ENCODE measurements at regions not wholly inside any gene's neighbourhood (a gene's known extent, or its start where the extent isn't known, plus 50 kb on each side); places are given as distances from the start of the nearest gene placed in this dataset.

DNA sequence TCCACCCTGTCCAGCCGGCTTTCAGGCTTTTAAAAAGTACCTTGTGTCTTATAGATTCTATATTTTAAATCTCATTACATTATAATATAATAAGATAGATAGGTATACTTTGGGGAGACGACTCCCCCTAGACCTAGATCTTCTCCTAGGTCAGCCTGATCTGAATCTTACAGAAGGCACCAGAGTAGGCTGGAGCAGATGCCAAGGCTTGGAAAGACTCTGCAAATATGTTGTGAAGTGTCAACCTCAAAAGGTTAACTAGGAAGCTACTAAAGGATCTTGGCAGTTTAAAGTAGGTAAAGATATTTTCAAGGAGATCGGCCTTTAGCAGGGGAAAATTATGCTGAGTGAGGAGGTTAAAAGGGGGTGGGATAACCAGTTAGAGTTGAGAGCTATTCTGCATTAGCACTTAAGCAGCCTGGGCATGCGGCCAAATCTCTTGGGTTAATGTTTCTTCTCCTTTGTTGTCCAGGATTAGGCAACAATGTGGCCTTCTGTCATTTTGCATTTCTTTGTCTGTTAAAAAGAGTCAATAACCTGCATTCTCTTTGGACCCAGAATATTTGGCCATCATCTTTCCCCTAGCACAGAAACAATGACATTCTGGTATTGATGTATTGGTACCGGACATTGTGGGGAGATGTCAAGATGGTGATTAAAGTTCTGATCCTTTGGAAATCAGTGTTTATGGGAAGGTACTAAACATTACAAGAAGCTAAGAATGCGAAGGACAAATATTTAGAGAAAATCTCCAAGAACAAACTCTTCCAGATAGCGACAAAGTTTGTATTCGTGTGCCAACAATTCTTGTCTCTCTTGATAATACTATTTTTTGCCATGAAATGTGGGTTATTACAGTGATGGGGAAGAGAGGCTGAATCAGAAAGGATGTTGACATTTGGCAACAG is 51.2 kb upstream of the DHX40 start (continued):
- TF ChIP-seq ZNF598 (CRISPR knock-in tag; IDR thresholded peaks at IDR 0.05; ENCODE audit: borderline replicate concordance) = no peak
- TF ChIP-seq ZNF652 (CRISPR knock-in tag; IDR thresholded peaks at IDR 0.05; ENCODE audit: borderline replicate concordance, low read depth) = peak; percentile 82
- TF ChIP-seq ZKSCAN8 (CRISPR knock-in tag; IDR thresholded peaks at IDR 0.05; ENCODE audit: borderline replicate concordance) = peak; percentile 56; the same call in 1 of the 2 replicates
- TF ChIP-seq, protein P1, sequence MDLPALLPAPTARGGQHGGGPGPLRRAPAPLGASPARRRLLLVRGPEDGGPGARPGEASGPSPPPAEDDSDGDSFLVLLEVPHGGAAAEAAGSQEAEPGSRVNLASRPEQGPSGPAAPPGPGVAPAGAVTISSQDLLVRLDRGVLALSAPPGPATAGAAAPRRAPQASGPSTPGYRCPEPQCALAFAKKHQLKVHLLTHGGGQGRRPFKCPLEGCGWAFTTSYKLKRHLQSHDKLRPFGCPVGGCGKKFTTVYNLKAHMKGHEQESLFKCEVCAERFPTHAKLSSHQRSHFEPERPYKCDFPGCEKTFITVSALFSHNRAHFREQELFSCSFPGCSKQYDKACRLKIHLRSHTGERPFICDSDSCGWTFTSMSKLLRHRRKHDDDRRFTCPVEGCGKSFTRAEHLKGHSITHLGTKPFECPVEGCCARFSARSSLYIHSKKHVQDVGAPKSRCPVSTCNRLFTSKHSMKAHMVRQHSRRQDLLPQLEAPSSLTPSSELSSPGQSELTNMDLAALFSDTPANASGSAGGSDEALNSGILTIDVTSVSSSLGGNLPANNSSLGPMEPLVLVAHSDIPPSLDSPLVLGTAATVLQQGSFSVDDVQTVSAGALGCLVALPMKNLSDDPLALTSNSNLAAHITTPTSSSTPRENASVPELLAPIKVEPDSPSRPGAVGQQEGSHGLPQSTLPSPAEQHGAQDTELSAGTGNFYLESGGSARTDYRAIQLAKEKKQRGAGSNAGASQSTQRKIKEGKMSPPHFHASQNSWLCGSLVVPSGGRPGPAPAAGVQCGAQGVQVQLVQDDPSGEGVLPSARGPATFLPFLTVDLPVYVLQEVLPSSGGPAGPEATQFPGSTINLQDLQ (CRISPR knock-in tag; IDR thresholded peaks at IDR 0.05) = no peak
- peak; percentile 98 for TF ChIP-seq CEBPG (CRISPR knock-in tag; IDR thresholded peaks at IDR 0.05)
- no peak for TF ChIP-seq NCOA5 (CRISPR knock-in tag; IDR thresholded peaks at IDR 0.05)
- no peak for TF ChIP-seq SMARCE1 (IDR thresholded peaks at IDR 0.05; ENCODE audit: borderline replicate concordance)
- no peak for TF ChIP-seq BRCA1 (CRISPR knock-in tag; IDR thresholded peaks at IDR 0.05)
- peak; percentile 84 for TF ChIP-seq HNF4A (CRISPR knock-in tag; IDR thresholded peaks at IDR 0.05)
- TF ChIP-seq, protein P2, sequence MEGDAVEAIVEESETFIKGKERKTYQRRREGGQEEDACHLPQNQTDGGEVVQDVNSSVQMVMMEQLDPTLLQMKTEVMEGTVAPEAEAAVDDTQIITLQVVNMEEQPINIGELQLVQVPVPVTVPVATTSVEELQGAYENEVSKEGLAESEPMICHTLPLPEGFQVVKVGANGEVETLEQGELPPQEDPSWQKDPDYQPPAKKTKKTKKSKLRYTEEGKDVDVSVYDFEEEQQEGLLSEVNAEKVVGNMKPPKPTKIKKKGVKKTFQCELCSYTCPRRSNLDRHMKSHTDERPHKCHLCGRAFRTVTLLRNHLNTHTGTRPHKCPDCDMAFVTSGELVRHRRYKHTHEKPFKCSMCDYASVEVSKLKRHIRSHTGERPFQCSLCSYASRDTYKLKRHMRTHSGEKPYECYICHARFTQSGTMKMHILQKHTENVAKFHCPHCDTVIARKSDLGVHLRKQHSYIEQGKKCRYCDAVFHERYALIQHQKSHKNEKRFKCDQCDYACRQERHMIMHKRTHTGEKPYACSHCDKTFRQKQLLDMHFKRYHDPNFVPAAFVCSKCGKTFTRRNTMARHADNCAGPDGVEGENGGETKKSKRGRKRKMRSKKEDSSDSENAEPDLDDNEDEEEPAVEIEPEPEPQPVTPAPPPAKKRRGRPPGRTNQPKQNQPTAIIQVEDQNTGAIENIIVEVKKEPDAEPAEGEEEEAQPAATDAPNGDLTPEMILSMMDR (CRISPR knock-in tag; IDR thresholded peaks at IDR 0.05) = no peak
- TF ChIP-seq MIXL1 (CRISPR knock-in tag; IDR thresholded peaks at IDR 0.05) = peak; percentile 93
- TF ChIP-seq XRCC5 (optimal IDR thresholded peaks at IDR 0.05; ENCODE audit: low read length) = no peak
- TF ChIP-seq, protein P3, sequence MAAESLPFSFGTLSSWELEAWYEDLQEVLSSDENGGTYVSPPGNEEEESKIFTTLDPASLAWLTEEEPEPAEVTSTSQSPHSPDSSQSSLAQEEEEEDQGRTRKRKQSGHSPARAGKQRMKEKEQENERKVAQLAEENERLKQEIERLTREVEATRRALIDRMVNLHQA (CRISPR knock-in tag; IDR thresholded peaks at IDR 0.05) = no peak
- peak; percentile 98 for TF ChIP-seq CEBPB (IDR thresholded peaks at IDR 0.05; ENCODE audit: borderline replicate concordance, low read depth, low read length)
- TF ChIP-seq DZIP1 (CRISPR knock-in tag; IDR thresholded peaks at IDR 0.05) = no peak
- TF ChIP-seq HMGA1 (CRISPR knock-in tag; conservative IDR thresholded peaks at IDR 0.05) = no peak
- no peak for TF ChIP-seq ZMYM3 (CRISPR knock-in tag; IDR thresholded peaks at IDR 0.05)
- no peak for TF ChIP-seq TRAFD1 (CRISPR knock-in tag; IDR thresholded peaks at IDR 0.05; ENCODE audit: borderline replicate concordance)
